SK-N-SH (cell line): ENCODE measurements at regions not wholly inside any gene's neighbourhood (a gene's known extent, or its start where the extent isn't known, plus 50 kb on each side); places are given as distances from the start of the nearest gene placed in this dataset.

ENCODE experiments used
- NRF1 ChIP-seq: IDR thresholded peaks from 2 replicates; pipeline ENCODE4 v1.6.1; 2012; ENCODE audit warnings: low read depth, mild to moderate bottlenecking, low read length
- TAF1 ChIP-seq: IDR thresholded peaks from 2 replicates; pipeline ENCODE4 v1.6.1; 2012; ENCODE audit warnings: low read depth, mild to moderate bottlenecking, low read length, moderate library complexity, borderline replicate concordance
- TCF12 ChIP-seq: IDR thresholded peaks from 2 replicates; pipeline ENCODE4 v1.4.0; 2012
- TF ChIP-seq, protein P1 (sequence below): fragments of 200-600 bp; sonication (generic); IDR thresholded peaks from 2 replicates; pipeline ENCODE4 v1.6.1; 2017; ENCODE audit warnings: antibody characterized with exemption, mild to moderate bottlenecking, moderate library complexity
- TF ChIP-seq, protein P2 (sequence below): IDR thresholded peaks from 2 replicates; pipeline ENCODE4 v1.6.1; 2012; ENCODE audit warnings: mild to moderate bottlenecking, low read depth, low read length, moderate library complexity

DNA sequence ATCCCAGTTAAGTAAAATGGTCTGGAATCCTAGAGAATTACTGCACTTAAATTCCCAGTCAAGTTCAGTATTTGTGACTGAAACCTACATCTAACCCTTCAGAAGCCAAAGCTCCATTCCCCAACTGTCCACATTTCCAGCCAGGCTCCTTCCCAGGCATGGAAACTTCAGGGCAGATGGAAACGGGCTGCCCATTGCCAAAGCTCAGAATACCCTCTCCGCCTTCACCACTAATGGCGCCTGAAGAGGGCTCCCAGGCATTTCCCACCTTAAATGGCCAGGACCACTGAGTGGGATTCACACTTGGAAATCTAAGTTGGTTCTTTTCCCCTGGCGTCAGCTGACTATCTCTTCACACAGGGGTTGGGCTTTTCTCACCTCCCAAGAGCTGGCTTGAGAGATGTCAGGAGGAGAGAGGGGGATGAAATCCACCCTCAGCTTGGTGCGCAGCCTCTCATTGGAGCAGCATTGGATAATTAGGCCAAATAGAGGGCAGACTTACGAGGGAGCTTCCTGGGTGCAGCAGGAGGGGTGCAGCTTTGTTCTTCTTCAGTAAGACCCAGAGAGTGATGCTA is 82.9 kb downstream of the ANKRD60 start:
- TF ChIP-seq TAF1, result no peak
- TF ChIP-seq NRF1, result no peak
- TF ChIP-seq, protein P1, sequence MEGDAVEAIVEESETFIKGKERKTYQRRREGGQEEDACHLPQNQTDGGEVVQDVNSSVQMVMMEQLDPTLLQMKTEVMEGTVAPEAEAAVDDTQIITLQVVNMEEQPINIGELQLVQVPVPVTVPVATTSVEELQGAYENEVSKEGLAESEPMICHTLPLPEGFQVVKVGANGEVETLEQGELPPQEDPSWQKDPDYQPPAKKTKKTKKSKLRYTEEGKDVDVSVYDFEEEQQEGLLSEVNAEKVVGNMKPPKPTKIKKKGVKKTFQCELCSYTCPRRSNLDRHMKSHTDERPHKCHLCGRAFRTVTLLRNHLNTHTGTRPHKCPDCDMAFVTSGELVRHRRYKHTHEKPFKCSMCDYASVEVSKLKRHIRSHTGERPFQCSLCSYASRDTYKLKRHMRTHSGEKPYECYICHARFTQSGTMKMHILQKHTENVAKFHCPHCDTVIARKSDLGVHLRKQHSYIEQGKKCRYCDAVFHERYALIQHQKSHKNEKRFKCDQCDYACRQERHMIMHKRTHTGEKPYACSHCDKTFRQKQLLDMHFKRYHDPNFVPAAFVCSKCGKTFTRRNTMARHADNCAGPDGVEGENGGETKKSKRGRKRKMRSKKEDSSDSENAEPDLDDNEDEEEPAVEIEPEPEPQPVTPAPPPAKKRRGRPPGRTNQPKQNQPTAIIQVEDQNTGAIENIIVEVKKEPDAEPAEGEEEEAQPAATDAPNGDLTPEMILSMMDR, result no peak
- TF ChIP-seq, protein P2, sequence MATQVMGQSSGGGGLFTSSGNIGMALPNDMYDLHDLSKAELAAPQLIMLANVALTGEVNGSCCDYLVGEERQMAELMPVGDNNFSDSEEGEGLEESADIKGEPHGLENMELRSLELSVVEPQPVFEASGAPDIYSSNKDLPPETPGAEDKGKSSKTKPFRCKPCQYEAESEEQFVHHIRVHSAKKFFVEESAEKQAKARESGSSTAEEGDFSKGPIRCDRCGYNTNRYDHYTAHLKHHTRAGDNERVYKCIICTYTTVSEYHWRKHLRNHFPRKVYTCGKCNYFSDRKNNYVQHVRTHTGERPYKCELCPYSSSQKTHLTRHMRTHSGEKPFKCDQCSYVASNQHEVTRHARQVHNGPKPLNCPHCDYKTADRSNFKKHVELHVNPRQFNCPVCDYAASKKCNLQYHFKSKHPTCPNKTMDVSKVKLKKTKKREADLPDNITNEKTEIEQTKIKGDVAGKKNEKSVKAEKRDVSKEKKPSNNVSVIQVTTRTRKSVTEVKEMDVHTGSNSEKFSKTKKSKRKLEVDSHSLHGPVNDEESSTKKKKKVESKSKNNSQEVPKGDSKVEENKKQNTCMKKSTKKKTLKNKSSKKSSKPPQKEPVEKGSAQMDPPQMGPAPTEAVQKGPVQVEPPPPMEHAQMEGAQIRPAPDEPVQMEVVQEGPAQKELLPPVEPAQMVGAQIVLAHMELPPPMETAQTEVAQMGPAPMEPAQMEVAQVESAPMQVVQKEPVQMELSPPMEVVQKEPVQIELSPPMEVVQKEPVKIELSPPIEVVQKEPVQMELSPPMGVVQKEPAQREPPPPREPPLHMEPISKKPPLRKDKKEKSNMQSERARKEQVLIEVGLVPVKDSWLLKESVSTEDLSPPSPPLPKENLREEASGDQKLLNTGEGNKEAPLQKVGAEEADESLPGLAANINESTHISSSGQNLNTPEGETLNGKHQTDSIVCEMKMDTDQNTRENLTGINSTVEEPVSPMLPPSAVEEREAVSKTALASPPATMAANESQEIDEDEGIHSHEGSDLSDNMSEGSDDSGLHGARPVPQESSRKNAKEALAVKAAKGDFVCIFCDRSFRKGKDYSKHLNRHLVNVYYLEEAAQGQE, result no peak
- no peak for TF ChIP-seq TCF12
